Hematopoietic multipotent progenitor cell treated with erythropoietin and hydrocortisone succinate and interleukin-3 and kit ligand, for 17 days (in vitro differentiated cells): ENCODE measurements at regions not wholly inside any gene's neighbourhood (a gene's known extent, or its start where the extent isn't known, plus 50 kb on each side); places are given as distances from the start of the nearest gene placed in this dataset.

Experiments
- DNase-seq: peaks from one replicate; pipeline ENCODE4 v3.0.0-alpha.2; 2015; ENCODE audit warnings: low spot score

DNA sequence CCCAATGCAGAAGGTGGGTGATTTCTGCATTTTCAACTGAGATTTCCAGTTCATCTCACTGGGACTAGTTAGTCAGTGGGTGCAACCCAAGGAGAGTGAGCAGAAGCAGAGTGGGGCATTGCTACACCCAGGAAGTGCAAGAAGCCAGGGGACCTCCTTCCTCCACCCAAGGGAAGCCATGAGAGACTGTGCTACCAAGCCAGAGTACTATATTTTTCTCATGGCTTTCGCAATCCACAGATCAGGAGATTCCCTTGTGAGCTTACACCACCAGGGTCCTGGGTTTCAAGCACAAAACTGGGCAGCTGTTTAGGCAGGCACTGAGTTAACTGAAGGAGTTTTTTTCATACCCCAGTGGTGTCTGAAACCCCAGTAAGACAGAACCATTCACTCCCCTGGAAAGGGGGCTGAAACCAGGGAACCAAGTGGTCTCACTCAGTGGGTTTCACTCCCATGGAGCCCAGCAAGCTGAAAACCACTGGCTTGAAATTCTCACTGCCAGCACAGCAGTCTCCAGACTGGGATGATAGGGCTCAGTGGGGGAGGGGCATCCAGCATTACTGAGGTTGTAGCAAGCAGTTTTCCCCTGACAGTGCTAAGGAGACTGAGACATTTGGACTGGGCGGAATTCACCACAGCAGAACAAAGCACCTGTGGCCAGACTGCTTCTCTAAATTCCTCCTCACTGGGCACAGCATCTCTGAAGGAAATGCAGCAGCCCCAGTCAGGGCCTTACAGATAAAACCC is 903.4 kb downstream of the TECRL start:
- no peak for DNase-seq

DNA sequence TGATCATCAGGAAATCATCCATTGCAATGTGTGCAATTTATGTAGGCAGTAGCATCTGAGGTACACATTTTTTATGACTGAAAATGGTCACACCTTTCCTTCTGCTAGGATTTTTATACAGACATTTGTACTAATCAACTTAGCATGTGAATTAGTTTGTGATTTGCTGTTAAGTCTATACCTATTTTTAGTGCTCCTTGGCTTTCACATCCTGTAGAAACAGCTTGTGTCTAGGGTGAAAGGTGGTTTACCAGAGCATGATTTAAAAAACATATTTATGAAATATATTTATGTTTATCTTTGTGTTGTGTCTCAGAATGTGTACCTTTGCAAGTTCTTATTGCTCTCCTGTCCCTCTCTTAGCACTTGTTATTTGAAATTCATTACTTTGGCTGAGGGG is 916.0 kb downstream of the TECRL start:
- DNase-seq = no peak

DNA sequence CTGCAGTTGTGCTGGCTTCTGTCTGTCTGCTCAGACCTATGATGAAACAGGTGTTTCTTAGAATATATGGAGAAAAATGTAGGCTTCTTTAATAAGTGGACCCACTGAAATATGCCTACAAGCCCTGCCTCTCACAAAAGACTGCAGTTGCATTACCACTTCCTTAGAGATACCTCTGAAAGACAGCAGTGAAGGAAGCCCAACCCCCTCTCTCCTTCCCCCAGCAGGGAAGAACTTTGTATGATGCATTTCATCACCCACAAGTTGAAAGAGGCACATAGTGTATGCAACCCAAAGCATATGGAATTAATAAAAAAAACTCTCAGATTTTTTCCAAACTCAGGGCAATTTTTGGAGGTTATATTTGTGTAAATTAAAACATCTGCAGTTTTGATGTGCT is 916.7 kb downstream of the TECRL start:
- DNase-seq = no peak

- no peak for DNase-seq
These were observed 944.9 kb downstream of the TECRL start for GRCh38 chr4:63464393-63464792.

- DNase-seq = no peak
These were observed 949.2 kb downstream of the TECRL start for GRCh38 chr4:63460075-63460474.

DNA sequence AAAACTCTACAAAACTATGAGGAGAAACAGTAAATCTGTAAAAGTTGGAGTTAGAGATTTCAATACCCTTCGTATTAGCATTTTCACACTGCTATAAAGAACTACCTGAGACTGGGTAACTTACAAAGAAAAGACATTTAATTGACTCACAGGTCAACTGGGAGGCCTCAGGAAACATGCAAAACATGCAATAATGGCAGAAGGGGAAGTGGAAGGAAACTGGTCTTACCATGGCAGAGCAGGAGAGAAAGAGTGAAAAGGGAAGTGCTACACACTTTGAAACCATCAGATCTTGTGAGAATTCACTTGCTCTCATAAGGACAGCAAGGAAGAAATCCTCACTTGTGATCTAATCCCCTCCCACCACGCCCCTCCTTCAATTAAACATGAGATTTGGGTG is 949.9 kb downstream of the TECRL start:
- DNase-seq = no peak

DNA sequence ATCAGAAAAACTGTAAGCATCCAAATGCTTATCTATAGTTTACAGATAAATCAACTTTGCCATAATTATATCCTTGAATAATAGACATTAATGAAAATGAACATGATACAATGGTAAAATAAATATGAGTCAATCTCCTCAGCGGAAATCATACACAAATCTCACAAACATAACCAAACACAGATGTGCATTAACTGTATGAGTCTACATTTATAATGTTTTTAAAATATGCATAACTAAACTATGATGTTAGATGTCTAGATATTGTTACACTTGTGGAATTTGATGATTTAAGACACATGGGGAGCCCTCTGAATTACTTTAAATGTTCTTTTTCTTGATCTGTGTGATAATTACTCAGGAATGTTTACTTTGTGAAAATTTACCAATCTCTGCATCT is 951.2 kb downstream of the TECRL start:
- no peak for DNase-seq

GRCh38 chr4:63440236-63440635 is 969.0 kb downstream of the TECRL start:
- DNase-seq = no peak

DNA sequence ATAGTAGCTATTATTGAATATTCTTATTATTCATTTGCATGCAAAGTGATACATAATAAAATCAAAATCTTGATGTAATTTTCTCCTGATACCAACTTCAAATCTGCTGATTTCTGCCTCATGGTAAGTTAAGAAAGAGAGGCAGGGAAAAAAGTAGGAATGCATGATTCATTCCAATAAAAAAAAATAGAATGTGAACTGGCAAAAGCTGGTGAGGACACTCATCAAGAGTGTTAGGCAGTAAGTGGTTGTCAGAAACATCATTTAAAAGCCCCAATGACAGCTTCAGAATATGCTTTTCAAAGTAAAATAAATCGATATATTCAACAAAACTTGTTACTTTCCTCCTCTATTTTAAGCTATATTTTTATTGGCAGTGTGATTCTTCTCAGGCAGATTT is 979.1 kb downstream of the TECRL start:
- no peak for DNase-seq

DNA sequence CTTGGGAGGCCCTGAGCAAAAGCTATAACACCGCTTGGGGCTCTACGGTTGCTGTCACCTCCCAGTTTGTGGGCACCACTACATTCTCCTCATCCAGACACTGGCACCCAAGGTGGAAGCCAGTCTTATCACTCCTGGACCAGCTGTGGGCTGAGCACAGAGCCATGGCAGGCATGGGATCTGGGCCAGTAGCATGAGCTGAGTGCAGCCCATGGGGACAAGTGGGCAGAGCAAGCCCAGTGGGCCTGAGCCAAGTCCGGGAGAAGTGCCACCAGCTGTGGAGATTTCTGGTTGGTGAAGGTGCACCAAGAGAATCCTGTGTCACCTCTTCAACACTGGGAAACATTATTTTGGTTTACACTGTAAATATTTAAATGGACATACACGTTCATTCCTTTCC is 1013.0 kb downstream of the TECRL start:
- no peak for DNase-seq

- DNase-seq = no peak
These were observed 1015.7 kb downstream of the TECRL start for GRCh38 chr4:63393544-63393943.

DNA sequence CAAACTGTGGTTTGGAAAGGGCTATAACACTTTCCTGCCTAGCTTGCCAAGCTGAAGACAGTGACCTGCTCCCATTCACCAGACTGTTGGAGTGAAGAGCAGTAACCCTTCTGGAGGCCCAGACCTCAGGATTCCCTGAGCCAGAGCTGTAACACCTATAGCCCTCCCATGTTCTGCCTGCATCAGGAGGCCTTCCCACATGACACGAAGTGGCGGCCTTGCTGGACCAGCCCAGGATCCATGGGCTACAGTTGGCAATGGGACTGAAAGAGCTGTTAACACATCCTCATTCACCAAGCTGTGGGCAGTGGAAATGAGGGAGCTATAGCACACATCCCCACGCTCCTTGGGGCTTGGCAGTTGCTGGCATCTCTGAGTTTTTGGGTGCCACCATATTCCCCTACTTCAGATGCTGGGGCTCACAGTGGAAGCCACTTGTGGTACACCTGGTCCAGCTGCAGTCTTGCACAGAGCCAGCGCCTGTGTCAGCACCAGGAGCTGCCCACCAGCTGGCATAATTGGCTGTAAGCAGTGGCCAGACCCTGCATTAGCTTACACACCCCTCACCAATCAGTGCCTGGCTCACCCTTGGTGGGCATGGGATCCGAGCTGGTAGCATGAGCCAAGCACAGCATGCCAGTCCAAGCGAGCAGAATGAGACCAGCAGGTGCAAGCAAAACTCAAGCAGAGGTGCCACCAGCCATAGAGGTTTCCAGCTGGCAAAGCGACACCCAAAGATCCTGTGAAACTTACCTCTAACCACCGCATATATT is 1029.3 kb downstream of the TECRL start:
- DNase-seq = no peak

GRCh38 chr4:63371001-63371400 is 1038.2 kb downstream of the TECRL start:
- DNase-seq = no peak

DNA sequence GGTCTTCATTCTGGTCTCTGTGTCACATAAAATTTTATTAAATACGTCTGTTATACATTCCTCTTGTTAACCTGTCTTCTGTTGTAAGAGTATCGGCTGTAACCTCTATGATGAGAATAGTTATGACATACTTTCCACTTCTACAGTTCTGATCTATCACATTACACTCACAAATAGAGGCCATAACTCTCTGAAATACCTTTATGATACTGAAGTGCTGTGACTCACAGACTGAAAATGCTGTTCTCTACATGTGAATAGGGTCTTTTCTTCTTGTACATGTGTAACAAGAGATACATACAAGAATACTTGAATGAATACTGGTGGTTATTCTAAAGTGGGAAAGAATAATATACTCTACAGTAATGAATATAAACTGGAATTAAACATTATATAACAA is 1047.6 kb downstream of the TECRL start:
- DNase-seq = no peak

GRCh38 chr4:63361066-63361465 is 1048.2 kb downstream of the TECRL start:
- no peak for DNase-seq

GRCh38 chr4:63349674-63350025 is 1059.6 kb downstream of the TECRL start:
- DNase-seq = no peak

DNA sequence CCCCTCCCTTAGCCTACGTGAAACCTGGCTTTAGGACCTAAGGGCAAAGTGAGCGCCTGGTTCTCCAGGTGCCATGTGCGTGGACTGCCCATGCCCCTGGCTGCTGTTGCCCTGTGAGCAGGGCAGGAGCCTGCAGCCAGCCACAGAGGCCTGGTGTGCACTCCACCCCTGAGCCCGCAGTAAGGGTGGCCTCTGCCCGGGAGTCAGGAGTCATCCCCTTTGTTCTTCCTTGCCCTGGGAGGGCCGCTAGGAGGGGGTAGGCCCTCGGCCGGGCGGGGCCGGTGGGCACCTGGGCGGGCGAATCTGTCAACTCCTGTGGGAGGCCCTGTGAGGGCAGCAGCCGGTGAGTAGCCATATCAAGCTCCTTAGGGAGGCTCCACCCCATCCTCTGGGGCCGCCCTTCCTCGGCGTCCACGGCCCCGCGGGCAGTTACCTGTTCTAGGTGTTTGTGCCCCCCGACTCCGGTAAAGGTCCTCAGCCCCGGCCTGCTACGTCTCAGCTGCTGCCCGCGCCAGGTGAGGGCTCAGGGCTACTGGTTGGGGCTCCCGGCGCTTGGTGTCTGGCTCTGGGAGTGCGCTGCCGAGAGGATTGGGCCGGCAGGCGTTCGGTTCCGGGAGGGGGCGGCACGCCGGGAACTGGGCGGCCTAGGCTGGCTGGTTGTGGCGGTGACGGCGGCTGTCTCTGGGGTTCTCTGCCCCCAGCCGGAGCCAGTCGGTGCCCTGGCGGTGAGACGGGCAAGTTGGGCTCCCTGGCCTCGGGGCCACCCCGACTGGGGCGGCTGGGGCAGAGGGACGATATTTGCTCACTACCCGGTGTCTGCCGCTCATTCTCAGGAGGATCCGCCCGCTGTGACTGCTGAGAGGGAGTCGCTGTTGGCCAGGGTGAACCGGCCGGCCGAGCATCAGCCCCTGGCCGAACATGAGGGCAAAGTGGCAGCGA is 1060.2 kb downstream of the TECRL start:
- no peak for DNase-seq

- no peak for DNase-seq
These were observed 1084.1 kb downstream of the TECRL start for GRCh38 chr4:63325140-63325539.

DNA sequence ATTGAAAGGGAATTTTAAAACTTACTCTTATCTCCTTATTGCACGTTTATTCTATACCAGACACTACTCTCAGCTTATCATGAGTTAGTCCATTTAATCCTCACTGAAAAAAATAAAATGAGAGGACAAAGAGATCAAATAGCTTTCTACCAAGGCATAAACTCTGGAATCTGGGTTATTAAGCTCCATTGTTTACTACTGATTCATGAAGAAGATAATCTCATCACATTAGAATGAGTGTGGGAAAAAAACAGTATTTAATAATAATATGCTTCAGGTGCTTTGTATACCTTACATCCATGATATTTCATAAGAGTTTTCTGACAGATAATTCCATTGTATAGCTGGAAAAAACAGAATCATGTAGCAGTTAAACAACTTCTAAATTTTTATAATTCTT is 1092.6 kb downstream of the TECRL start:
- DNase-seq = no peak

DNA sequence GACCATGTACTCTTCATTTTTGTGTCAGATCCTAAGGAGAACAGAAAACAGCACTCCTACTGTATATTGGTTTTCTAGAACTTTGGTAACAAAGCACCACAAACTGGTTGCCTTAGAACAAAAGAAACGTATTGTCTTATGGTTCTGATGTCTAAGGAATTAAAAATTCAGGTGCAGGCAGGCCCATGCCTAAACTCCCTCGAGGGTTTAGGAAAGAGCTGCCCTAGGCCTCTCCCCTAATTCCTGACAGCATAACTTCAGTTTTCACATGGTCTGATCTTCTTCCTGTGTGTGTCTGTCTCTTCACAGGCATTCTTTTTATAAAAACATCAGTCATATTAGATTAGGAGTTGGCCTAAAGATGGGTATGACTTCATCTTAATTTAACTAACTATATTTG is 1093.6 kb downstream of the TECRL start:
- DNase-seq = no peak

DNA sequence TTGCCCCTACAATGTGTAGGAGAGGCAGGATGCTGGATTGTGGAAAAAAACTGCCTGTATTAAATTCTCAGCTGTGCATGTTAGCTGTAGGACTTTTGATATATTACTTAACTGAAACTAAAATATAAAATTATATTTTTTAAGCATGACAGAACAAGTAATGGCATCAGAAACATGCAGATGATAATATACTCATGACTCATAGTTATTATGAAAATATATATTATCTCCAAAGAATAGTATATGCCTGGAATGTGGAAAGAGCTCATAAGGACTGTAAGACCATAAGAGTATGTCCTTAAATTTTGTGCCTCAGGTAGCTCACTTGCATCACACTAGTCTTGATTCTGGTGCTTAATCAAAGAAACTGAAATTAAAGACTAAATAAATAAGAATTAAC is 1100.6 kb downstream of the TECRL start:
- no peak for DNase-seq

DNA sequence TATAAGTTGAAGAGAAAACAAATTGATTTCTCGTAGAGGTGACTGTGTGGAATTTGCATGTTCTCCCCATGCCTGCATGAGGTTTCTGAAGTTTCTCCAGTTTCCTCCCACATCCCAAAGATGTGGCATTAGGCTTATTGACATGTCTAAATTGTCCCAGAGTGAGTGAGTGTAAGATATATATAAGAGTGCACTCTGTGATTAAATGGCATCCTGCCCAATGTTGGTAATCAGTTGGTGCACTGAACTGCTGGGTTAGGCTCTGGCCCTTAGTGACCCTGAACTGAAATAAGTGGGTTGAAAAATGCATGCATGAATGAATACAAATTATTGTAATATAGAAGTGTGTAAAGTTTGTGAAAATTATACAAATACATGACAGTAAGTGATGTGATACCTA is 1106.5 kb downstream of the TECRL start:
- DNase-seq = no peak

DNA sequence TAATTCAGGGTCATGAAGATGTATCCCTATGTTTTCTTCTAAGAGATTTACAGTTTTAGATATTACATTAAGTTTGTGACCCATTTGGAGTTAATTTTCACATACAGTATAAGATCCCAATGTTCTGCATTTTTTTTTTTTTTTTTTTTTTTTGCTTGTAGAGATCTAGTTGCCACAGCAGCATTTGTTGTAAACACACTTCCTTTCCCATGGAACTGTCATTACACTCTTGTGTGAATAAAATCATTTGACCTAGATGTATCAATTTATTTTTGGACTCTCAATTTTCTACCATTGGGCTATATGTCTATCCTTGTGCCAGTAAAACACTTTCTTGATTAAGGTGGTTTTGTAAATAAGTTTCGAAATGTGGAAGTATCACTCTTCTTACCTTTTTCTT is 1107.2 kb downstream of the TECRL start:
- no peak for DNase-seq
